Epidermal melanocyte (primary cell): ENCODE measurements at regions not wholly inside any gene's neighbourhood (a gene's known extent, or its start where the extent isn't known, plus 50 kb on each side); places are given as distances from the start of the nearest gene placed in this dataset.

Experiments
- DNase-seq: peaks from one replicate; pipeline ENCODE4 v3.0.0; 2011; ENCODE audit warnings: low spot score; ENCODE audit not compliant: insufficient read length

- no peak for DNase-seq
Measured at GRCh38 chr6:33868141-33868540, 64.3 kb upstream of the MLN start.

- no peak for DNase-seq
Measured at GRCh38 chr6:33865478-33866077, 61.8 kb upstream of the MLN start.

- no peak for DNase-seq
Measured at GRCh38 chr6:33863723-33864440, 60.1 kb upstream of the MLN start.

GRCh38 chr6:33863084-33863483, 59.3 kb upstream of the MLN start:
- no peak for DNase-seq

GRCh38 chr6:33862536-33862935, 58.7 kb upstream of the MLN start:
- no peak for DNase-seq

- DNase-seq = no peak
Measured at GRCh38 chr6:33861722-33862121, 57.9 kb upstream of the MLN start.

- no peak for DNase-seq
Measured at GRCh38 chr6:33860706-33861474, 57.1 kb upstream of the MLN start.

- DNase-seq = no peak
Measured at GRCh38 chr6:33860006-33860405, 56.2 kb upstream of the MLN start.

- DNase-seq = no peak
Measured at GRCh38 chr6:33858804-33859505, 55.2 kb upstream of the MLN start.

- no peak for DNase-seq
Measured at GRCh38 chr6:33857932-33858475, 54.2 kb upstream of the MLN start.

- DNase-seq = no peak
Measured at GRCh38 chr6:33857093-33857931, 53.5 kb upstream of the MLN start.

- no peak for DNase-seq
Measured at GRCh38 chr6:33856655-33857054, 52.9 kb upstream of the MLN start.

- no peak for DNase-seq
Measured at GRCh38 chr6:33856031-33856590, 52.3 kb upstream of the MLN start.

GRCh38 chr6:33854572-33855030, 50.8 kb upstream of the MLN start:
- no peak for DNase-seq

- DNase-seq = no peak
Measured at GRCh38 chr6:33853736-33854135, 49.9 kb upstream of the MLN start.
